ENCODE measurements at regions not wholly inside any gene's neighbourhood (a gene's known extent, or its start where the extent isn't known, plus 50 kb on each side); places are given as distances from the start of the nearest gene placed in this dataset.

- TF ChIP-seq CTCF (conservative IDR thresholded peaks at IDR 0.05; ENCODE audit: low read length) (no peak), EZH2phosphoT487 (IDR thresholded peaks at IDR 0.05; ENCODE audit: borderline replicate concordance, low read depth, low read length) (no peak)
Observed at GRCh38 chr20:10730629-10731183, 56.9 kb upstream of the JAG1 start.
